EL (cell line): ENCODE measurements at regions not wholly inside any gene's neighbourhood (a gene's known extent, or its start where the extent isn't known, plus 50 kb on each side); places are given as distances from the start of the nearest gene placed in this dataset.
A peak's percentile ranks its signal among the peaks of the same experiment; 100 is the strongest.
"Not testable (repeated sequence)": the region's sequence is repeated elsewhere in the genome, so short reads cannot be mapped to it uniquely, and the experiment has no call there.

ENCODE experiments used
- DNase-seq: peaks from one replicate; pipeline ENCODE4 v3.0.0-alpha.2; 2016

DNA sequence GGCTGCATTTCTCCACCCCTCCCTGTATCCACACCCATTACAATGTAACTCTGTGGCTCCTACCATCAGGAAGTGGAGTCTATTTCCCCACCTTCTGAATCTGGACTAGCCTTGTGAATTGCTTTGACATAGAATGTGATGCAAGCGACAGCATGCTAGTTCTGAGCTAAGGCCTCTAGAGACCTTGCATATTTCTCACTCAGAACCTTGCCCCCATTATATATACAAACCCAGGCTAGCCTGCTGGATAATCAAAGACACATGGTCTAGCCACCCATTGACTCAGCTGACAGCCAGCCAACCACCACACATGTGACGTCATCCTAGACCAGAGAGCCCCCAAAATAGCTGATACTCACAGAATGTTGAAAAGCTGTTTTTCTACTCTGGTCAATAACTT, 77.9 kb downstream of the CCDC71L start:
- DNase-seq: peak; percentile 44

DNA sequence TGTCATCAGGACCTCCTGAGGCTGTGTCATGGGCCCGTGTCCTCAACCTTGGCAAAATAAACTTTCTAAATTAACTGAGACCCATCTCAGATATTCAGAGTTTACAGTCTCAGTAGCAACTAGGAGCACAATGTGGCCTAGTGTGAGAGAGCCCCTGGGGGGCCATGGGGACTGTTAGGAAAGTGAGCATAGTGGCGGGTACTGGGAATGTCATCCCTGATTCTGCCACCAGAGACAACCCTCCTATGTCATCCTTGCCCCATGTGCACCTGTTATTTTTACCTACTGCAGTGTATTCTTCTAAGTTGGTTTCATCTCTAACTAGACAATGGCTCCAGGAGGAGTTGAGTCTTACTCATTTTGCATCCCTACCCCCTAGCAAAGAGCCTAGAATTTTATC, 78.6 kb downstream of the CCDC71L start:
- no peak for DNase-seq

DNA sequence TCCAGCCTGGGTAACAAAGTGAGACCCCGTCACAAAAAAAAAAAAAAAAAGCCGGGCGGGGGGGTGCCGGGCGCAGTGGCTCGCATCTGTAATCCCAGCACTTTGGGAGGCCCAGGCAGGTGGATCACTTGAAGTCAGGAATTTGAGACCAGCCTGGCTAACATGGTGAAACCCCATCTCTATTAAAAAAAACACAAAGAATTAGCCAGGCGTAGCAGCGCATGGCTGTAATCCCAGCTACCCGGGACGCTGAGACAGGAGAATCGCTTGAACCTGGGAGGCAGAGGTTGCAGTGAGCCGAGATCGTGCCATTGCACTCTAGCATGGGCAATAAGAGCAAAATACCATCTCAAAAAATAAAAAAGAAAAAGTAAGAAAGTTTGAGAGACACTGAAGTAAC, 81.9 kb downstream of the CCDC71L start:
- not testable (repeated sequence) for DNase-seq

- DNase-seq: no peak
These were observed 85.7 kb downstream of the CCDC71L start for GRCh38 chr7:106575138-106575823.

GRCh38 chr7:106573738-106574137, 87.2 kb downstream of the CCDC71L start:
- no peak for DNase-seq

DNA sequence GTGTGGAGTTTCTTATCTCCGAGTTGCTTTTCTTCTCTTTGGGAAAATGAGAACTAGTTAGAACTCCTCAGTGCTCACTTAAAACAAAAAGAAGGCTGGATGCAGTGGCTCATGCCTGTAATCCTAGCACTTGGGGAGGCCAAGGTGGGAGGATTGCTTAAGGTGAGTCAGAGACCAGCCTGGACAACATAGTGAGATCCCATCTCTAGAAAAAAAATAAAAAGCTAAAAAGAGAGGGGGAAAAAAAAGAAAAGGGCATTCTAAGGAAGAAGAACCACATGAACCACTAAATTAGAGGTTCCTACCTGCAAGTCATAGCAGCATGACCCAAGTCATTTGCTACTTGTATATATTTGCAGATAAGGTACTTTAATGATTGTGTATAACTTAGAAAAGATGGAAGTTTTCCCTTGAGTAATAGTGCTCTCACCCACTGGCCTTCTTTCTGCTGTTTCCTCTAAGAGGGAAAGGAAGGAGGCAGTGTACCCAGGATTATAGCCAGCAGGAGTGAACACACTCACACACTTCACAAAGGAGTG, 87.8 kb downstream of the CCDC71L start:
- DNase-seq: no peak

- DNase-seq: no peak
These were observed 88.4 kb downstream of the CCDC71L start for GRCh38 chr7:106572394-106573124.

DNA sequence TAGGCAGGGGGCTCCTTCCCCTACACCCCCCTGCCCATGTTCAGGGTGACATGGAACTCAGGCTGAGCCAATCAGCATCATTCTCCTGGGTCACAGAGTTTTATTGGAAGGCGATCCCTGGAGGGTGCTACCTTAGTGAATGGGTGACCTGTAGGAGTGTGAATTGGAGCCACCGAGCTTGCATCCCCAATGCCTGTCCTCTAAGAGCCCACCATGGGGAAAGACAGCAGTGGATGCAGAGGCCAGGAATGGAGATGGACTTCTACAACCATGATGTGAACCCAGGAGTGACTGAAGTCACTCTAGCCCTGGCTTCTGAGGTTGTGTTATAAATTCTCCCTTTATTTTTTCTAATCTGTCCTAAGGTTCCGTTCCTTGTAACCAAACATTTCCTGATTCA, 89.4 kb downstream of the CCDC71L start:
- no peak for DNase-seq

- no peak for DNase-seq
These were observed 90.0 kb downstream of the CCDC71L start for GRCh38 chr7:106570948-106571418.

DNA sequence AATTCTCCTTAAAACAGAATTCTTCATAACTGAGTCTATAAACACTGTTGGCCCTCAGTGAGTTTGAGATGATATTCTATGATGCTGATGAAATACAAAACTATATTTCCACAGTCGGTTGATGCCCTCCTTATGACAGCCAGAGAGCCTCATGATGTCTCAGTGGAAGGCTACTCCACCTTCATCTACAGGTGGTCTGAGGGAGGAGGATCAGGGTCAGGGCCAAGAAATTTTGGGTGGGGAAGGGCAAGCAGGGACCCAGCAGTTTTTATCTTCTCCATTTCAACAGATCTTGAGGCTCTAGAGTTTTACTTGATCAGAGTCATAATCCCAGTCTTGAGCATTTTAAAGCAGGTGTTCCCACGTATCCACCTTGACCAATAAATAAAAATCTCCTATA, 90.8 kb downstream of the CCDC71L start:
- no peak for DNase-seq

DNA sequence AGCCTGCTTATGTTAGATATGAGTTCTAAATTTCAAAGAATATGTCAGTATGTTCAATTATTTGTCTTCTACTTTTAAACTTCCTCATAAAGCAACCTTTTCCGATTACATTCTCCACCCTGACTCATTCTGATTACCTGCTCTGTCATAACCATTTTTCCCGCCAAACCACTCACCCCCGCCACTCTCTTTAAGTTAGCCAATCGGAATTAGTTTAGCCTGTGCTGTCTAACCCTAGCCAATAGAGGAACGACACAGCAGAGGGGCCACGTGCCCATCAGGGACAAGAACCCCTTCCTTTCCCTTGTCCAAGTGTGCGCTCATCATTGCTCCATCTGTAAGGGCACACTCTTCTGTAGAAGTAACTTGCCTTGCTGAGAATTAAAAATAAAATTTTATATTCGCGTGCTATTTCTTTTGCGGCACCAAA, 91.4 kb downstream of the CCDC71L start:
- no peak for DNase-seq

DNA sequence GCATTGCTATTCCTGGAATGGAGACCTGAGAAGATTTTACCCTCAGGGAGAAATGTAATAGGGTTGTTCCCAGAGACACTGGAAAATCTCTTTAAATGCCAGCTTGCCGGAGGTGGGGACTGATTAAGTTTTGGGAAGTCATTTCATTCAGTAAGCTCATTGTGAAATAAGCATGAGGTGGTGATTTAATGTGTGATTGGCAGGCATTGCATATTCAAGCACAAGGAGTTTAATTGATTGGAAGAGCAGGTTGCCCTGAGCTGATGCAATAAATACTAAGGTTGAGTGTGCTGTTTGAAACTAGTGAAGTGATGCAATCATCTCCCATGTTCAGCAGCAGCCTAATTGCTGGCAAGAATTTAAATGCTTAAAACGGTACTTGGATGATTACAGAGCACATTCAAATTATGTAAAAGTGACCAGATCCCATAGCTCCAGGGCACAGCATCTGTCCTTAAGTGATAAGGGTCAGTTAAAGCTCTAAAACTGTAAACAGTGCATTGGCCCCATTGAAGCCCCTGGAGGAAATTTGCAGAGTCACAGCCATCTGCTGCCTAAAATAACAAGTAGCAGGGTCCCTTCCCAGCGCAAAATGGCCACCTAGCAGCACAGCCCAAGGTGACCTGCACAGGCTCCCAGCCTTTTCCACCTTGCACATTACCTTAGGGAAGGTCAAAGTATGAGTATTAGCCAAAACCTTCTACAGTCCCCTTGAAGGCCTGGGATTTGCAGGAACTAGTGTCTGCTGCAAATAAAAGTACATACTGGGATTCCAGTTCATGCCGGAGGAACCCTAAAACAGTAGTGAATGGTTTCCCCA, 92.1 kb downstream of the CCDC71L start:
- DNase-seq: peak; percentile 83

GRCh38 chr7:106568002-106568679, 92.8 kb downstream of the CCDC71L start:
- no peak for DNase-seq

DNA sequence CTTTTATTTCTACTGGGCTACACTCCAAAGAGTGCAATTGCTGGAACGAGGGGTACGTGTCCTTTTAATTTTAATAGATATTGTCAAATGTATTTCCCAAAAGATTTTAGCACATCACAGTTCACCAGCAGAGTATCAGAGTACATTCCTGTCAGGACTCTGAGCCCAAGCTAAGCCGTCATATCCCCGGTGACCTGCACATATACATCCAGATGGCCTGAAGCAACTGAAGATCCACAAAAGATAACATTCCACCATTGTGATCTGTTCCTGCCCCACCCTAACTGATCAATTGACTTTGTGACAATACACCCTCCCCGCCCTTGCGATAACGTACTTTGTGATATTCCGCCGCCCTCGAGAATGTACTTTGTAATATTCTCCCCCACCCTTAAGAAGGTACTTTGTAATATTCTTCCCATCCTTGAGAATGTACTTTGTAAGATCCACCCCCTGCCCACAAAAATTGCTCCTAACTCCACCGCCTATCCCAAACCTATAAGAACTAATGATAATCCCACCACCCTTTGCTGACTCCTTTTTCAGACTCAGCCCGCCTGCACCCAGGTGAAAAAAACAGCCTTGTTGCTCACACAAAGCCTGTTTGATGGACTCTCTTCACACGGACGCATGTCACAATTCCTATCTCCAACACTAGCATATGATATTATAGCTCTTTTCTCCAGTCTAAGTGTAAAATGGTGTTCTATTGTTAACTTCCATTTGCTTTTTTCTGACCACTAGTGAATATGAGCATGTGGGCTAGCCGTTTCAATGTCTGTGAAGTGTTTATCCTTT, 93.6 kb downstream of the CCDC71L start:
- not testable (repeated sequence) for DNase-seq

DNA sequence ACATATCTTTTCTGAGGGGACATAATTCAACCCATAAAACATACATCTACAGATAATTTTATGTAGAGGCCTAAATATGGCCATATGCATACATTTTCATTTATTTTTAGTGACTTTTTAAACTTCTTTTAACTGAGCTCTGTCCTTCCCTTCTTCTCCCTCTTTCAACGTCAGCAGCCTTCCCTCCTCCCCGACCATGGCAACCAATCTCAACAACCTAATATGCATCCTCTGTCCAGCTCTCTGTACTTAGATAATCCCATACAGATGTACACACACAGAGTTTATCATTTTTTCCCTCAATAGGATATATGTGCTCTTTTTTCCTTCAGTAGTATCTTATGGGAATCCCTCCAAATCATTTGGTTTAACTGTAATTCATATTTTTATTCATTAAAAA, 94.3 kb downstream of the CCDC71L start:
- no peak for DNase-seq

- DNase-seq: no peak
These were observed 94.8 kb downstream of the CCDC71L start for GRCh38 chr7:106566196-106566595.

DNA sequence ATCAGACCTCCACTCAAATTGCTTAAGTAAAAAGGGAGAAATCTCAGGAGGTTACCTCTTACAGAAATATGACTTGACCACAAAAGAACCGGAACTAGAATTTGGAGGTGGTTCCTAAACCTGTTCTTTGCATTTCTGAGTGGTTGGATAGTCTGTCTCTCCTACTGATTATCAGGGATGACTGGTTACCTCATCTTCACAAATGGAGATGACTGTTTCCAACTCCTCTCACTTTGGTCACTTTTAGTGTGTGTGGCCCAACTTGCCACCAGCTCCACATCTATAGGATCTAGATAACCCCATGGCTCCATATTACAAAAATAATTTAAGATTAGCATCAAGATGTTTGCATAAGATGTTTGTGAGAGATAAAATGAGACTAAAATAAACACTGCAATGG, 95.5 kb downstream of the CCDC71L start:
- no peak for DNase-seq

DNA sequence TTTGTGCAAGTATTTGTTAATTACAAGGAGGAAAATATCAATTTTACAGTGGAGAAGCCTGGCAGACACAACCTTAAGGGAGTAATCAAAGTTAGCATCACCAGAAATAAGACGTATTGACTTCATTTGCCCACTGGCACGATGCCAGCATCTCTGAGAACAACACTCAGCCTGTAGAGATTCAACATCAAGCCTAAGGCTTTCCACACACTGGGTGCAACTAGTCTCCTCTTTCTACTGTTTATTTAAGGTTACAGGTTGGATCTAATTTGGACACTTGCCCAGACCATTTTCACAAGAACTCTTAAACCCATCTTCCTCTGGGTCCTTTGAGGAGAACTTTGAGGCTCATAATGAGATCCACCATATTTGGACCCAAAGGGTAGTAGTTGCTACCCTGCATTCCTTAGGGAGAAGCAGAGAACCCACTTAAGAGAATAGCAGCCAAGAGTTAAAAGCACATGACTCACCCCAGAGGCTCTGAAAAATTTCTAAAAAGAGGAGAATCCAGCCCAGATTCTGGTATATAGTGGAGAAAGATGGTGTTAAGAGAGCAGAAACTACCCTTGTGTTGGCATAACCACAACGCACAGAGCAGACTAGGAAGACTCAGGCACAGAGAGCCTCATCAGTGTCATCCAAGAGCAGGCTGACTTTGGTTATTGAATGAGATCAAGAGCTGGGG, 97.3 kb downstream of the CCDC71L start:
- peak; percentile 13 for DNase-seq

DNA sequence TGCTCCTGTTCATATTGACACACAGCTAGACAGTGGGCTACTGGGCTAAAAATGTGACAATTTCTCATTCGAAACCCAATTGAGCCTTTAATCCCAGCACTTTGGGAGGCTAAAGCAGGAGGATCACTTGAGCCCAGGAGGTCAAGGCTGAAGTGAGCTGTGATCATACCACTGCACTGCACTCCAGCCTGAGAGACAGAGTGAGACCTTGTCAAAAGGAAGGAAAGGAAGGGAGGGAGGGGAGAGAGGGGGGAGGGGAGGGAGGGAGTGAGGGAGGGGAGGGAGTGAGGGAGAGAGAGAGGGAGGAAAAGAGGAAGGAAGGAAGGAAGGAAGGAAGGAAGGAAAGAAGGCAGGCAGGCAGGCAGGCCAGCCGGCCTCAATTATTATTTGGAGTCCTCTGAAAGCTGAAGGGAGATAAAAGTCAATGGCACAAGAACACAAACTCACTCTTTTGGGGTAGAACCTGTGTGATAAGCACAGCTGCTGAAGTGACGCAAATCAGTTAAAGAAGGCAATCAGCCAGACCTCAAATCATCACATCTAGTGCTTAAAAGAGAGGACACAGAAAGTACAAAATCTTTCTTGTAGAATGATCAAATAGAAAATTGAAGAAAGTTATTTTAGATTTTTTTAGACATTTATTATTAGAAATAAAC, 98.1 kb downstream of the CCDC71L start:
- no peak for DNase-seq

DNA sequence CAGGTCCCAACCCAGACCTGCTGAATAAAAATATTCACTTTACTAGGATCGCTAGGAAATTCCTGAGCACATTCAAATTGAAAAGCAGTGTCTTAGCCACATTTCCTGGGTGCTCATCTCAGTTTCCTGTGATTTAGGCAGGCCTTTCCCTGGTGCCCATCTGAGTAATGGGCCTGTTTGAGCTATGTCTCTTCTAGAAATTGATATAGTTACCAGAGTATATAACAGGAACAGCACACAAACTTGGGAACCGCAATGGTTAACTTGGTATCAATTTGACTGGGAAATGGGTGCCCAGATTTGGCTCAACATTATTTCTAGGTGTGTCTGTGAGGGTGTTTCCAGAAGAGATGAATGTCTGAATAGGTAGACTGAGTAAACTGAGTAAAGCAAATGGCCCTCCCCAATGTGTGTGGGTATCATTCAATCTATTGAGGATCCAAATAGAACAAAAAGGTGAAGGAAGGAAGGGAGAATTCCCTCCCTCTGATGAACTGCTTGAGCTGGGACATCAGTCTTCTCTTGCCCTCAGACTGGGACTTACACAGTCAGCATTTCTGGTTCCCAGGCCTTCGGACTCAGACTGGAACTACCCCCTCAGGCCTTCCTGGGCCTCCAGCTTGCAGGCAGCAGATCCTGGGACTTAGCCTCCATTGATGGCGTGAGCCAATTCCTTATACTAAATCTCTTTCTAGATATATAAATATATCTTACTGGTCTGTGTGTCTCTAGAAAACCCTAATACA, 99.1 kb downstream of the CCDC71L start:
- no peak for DNase-seq
